Endothelial cell of umbilical vein (primary cell): ENCODE measurements at regions not wholly inside any gene's neighbourhood (a gene's known extent, or its start where the extent isn't known, plus 50 kb on each side); places are given as distances from the start of the nearest gene placed in this dataset.

Source experiments
- BruUV-seq: library from RNA; stranded (reverse); fragments of 400-500 nt; replicated peaks from 2 replicates; lab custom pipeline; 2021; lab: Mats Ljungman, UMichigan
- CTCF ChIA-PET: fragments of 300-600, 350-600 bp; sonication (Branson Sonifier 250); formaldehyde crosslinking; loops from one replicate; lab custom pipeline; 2021; ENCODE audit warnings: antibody characterized with exemption, inconsistent platforms; lab: Charles Lee
- POLR2A ChIA-PET: fragments of 300-600, 350-600 bp; sonication (Branson Sonifier 250); formaldehyde crosslinking; loops from one replicate; lab custom pipeline; 2021; ENCODE audit warnings: antibody characterized with exemption, inconsistent platforms; lab: Charles Lee
- DNase-seq: peaks from one replicate; pipeline ENCODE4 v3.0.0-alpha.2; 2011; ENCODE audit warnings: low read depth, low spot score
- FAIRE-seq: peaks from 2 replicates; lab custom pipeline; 2011; peaks lifted over from hg19 to GRCh38; lab: Jason Lieb, UNC
- H2AFZ ChIP-seq: 2 replicates; pipeline ENCODE4 v1.6.0; 2012; ENCODE audit warnings: low read depth, low read length, control low read depth, inconsistent platforms
- H3K27ac ChIP-seq: 2 replicates; pipeline ENCODE4 v1.5.1; 2011; ENCODE audit warnings: low read depth, mild to moderate bottlenecking, control low read depth, low read length, moderate library complexity; ENCODE audit not compliant: insufficient read depth
- H3K27me3 ChIP-seq, 2 experiments: 2 replicates each; pipeline versions ENCODE4 v1.6.0 to v1.6.1; 2011; ENCODE audit warnings: low read length in 2 of 2, mixed read lengths in 1 of 2; ENCODE audit not compliant: control insufficient read depth in 2 of 2, insufficient read depth in 2 of 2
- H3K36me3 ChIP-seq, 2 experiments: 2 replicates in 1 of 2; 3 replicates in 1 of 2; pipeline ENCODE4 v1.5.1; 2011; ENCODE audit warnings: low read length in 2 of 2, mild to moderate bottlenecking in 1 of 2, moderate library complexity in 1 of 2; ENCODE audit not compliant: control insufficient read depth in 2 of 2, insufficient read depth in 2 of 2; ENCODE audit errors: extremely low read depth in 1 of 2
- H3K4me1 ChIP-seq: 3 replicates; pipeline ENCODE4 v1.5.1; 2011; ENCODE audit warnings: mild to moderate bottlenecking, low read length; ENCODE audit not compliant: control insufficient read depth, insufficient read depth; ENCODE audit errors: extremely low read depth
- H3K4me2 ChIP-seq: 2 replicates; pipeline ENCODE4 v1.6.1; 2011; ENCODE audit warnings: low read length, control low read depth, mixed read lengths; ENCODE audit not compliant: insufficient read depth
- H3K4me3 ChIP-seq, 3 experiments: fragments of 200-600 bp in 1 of 3; sonication (generic), shearing (Covaris generic) in 1 of 3; replicated peaks in 1 of 3; 2 replicates each; pipeline ENCODE4 v1.5.1; 2011 to 2016; ENCODE audit warnings: control low read depth in 3 of 3, low read length in 3 of 3, mild to moderate bottlenecking in 2 of 3, inconsistent platforms in 1 of 3, low read depth in 1 of 3, moderate library complexity in 1 of 3; ENCODE audit not compliant: insufficient read depth in 1 of 3
- H3K79me2 ChIP-seq: 2 replicates; pipeline ENCODE4 v1.6.0; 2012; ENCODE audit warnings: low read length, inconsistent platforms; ENCODE audit not compliant: control insufficient read depth, insufficient read depth
- H3K9ac ChIP-seq: replicated peaks from 2 replicates; pipeline ENCODE3; 2011; ENCODE audit warnings: low read length, control low read depth; ENCODE audit not compliant: insufficient read depth; ENCODE audit errors: extremely low read depth
- H3K9me1 ChIP-seq: replicated peaks from 3 replicates; pipeline ENCODE4 v1.6.0; 2011; ENCODE audit warnings: mild to moderate bottlenecking, low read length; ENCODE audit not compliant: control insufficient read depth, insufficient read depth; ENCODE audit errors: extremely low read depth
- H3K9me3 ChIP-seq: replicated peaks from 2 replicates; pipeline ENCODE4 v1.5.1; 2012; ENCODE audit warnings: low read length, inconsistent platforms; ENCODE audit not compliant: control insufficient read depth, insufficient read depth
- H4K20me1 ChIP-seq: replicated peaks from 2 replicates; pipeline ENCODE3; 2011; ENCODE audit warnings: mild to moderate bottlenecking, low read length; ENCODE audit not compliant: control insufficient read depth, insufficient read depth; ENCODE audit errors: extremely low read depth
- EZH2 ChIP-seq: IDR thresholded peaks from 2 replicates; pipeline ENCODE4 v1.6.1; 2012; ENCODE audit warnings: borderline replicate concordance, low read depth, mild to moderate bottlenecking, moderate library complexity, low read length, inconsistent platforms; ENCODE audit not compliant: severe bottlenecking
- FOS ChIP-seq: IDR thresholded peaks from 2 replicates; pipeline ENCODE4 v1.6.1; 2011; ENCODE audit warnings: mild to moderate bottlenecking, low read length, moderate library complexity, borderline replicate concordance; ENCODE audit not compliant: insufficient read depth
- GATA2 ChIP-seq: IDR thresholded peaks from 2 replicates; pipeline ENCODE4 v1.7.0; 2011; ENCODE audit warnings: low read depth, mild to moderate bottlenecking, moderate library complexity, mixed read lengths, low read length; ENCODE audit not compliant: insufficient read length, insufficient read depth
- JUN ChIP-seq: IDR thresholded peaks from 2 replicates; pipeline ENCODE4 v1.6.1; 2011; ENCODE audit warnings: borderline replicate concordance, low read depth; ENCODE audit not compliant: insufficient read length, insufficient read depth
- MYC ChIP-seq: IDR thresholded peaks from one replicate; pipeline ENCODE4 v1.6.1; 2011; ENCODE audit warnings: mild to moderate bottlenecking, low read depth, low read length
- POLR2A ChIP-seq: IDR thresholded peaks from 2 replicates; pipeline ENCODE4 v1.6.1; 2012; ENCODE audit warnings: low read depth, mild to moderate bottlenecking, control low read depth, low read length
- POLR2AphosphoS5 ChIP-seq: IDR thresholded peaks from 2 replicates; pipeline ENCODE4 v1.6.1; 2012; ENCODE audit warnings: low read depth, mild to moderate bottlenecking, control low read depth, low read length, moderate library complexity; ENCODE audit not compliant: insufficient read depth
- dilution Hi-C: fragments of 300-500 bp; cut with MboI; formaldehyde crosslinking; loops from one replicate; pipeline ENCODE4 v1.15.0; 2019; ENCODE audit warnings: low sequenced_read_pairs; ENCODE audit not compliant: extremely low pct_ligation_motif_present
- intact Hi-C: fragments of 100-400 bp; cut with micrococcal nuclease; formaldehyde crosslinking; loops from one replicate; pipeline ENCODE4 v1.10.0; 2022
- TF ChIP-seq, protein P1 (sequence below): IDR thresholded peaks from 2 replicates; pipeline ENCODE4 v1.6.1; 2011; ENCODE audit not compliant: insufficient read depth, insufficient read length
- TF ChIP-seq, protein P2 (sequence below), 2 donors: IDR thresholded peaks; 1 replicate in 1 of 2; 2 replicates in 1 of 2; pipeline ENCODE4 v1.5.1; 2011; ENCODE audit warnings: low read length in 2 of 2, mild to moderate bottlenecking in 2 of 2, moderate library complexity in 2 of 2, control low read depth in 1 of 2, inconsistent platforms in 1 of 2, low read depth in 1 of 2; ENCODE audit not compliant: insufficient read depth in 1 of 2; ENCODE audit errors: extremely low read depth in 1 of 2

DNA sequence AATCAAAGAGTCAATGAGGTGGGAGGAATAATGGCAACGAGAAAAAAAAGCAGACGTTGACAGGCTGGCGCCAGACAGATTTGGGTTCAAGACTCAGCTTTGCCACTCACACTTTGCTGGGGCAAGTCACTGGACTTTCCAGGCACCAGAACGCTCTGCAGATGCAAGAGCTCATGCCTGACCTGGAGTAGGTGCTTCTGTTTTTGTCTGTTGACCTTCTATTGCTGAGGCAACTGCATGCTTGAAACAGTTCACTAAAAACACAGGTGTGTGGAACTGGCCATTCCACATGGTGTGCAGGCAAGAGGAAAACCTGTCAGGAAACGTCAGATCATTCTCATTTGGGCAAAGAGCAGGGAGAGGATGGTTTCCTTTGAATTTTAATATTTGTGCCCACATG lies 161.2 kb upstream of the SMIM23 start:
- Histone ChIP-seq H3K9ac (no peak overlapping the region), H3K4me3 (no peak overlapping the region), H3K27me3 (peaks cover 4 to 21% of the 10 kb centered on the region in 2 experiments), H4K20me1 (no peaks in the 10 kb centered on the region), H3K9me3 (no peaks in the 10 kb centered on the region), H2AFZ (no peak overlapping the region), H3K9me1 (no peaks in the 10 kb centered on the region), H3K27ac (no peak overlapping the region), H3K4me2 (no peak overlapping the region), H3K79me2 (no peaks in the 10 kb centered on the region), H3K36me3 (no peaks in the 10 kb centered on the region), H3K4me1 (peaks cover under 1% of the 10 kb centered on the region)
- DNase-seq (no peak), FAIRE-seq (no peak)
- BruUV-seq = no TSS peak
- POLR2A ChIA-PET = no interaction called here
- intact Hi-C loops = no loop called here
- CTCF ChIA-PET = interaction anchor here (0.5 kb wide), 1 partner anchor 12 kb away, joined by 4 read pairs; no protein-coding TSS in a partner anchor
- dilution Hi-C loops = no loop called here
- TF ChIP-seq JUN (no peak), GATA2 (no peak), FOS (no peak), POLR2A (no peak)
- TF ChIP-seq, protein P1, sequence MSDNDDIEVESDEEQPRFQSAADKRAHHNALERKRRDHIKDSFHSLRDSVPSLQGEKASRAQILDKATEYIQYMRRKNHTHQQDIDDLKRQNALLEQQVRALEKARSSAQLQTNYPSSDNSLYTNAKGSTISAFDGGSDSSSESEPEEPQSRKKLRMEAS = no peak

DNA sequence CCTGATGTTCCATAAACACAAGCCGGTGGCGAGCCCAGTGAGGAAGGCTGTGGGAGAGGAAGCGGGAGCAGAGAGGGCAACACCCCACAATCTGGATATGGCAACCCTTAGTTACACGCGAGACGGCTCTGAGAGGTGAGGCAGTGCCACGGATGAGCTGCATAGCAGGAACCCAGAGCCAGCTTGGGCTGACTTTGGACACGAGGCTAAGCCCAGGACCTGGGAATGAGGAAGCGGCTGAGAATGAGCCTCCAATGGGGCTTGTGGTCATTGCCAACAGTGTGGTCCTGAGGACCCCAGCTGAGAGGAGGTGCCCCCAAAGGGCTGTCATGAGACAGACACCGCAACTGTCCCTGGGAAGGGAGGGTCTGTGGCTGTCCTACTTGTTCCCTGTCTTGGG lies 160.0 kb upstream of the SMIM23 start:
- H3K27ac ChIP-seq = no peak overlapping the region
- H3K4me1 ChIP-seq = peaks cover 9% of the 10 kb centered on the region
- TF ChIP-seq FOS (no peak), MYC (no peak), EZH2 (no peak), POLR2A (no peak), JUN (no peak), GATA2 (no peak), POLR2AphosphoS5 (no peak)
- TF ChIP-seq, protein P2, sequence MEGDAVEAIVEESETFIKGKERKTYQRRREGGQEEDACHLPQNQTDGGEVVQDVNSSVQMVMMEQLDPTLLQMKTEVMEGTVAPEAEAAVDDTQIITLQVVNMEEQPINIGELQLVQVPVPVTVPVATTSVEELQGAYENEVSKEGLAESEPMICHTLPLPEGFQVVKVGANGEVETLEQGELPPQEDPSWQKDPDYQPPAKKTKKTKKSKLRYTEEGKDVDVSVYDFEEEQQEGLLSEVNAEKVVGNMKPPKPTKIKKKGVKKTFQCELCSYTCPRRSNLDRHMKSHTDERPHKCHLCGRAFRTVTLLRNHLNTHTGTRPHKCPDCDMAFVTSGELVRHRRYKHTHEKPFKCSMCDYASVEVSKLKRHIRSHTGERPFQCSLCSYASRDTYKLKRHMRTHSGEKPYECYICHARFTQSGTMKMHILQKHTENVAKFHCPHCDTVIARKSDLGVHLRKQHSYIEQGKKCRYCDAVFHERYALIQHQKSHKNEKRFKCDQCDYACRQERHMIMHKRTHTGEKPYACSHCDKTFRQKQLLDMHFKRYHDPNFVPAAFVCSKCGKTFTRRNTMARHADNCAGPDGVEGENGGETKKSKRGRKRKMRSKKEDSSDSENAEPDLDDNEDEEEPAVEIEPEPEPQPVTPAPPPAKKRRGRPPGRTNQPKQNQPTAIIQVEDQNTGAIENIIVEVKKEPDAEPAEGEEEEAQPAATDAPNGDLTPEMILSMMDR (IDR thresholded peaks at IDR 0.05; ENCODE audit: extremely low read depth in 1 of 2, insufficient read depth in 1 of 2, low read depth in 1 of 2, low read length in 2 of 2) = no peak
- TF ChIP-seq, protein P1 = no peak
- DNase-seq (no peak), FAIRE-seq (no peak)
- no peak overlapping the region for H3K4me2 ChIP-seq
- H3K79me2 ChIP-seq = no peaks in the 10 kb centered on the region
- no TSS peak for BruUV-seq
- intact Hi-C loops (no loop called here), dilution Hi-C loops (no loop called here)
- peaks cover 4 to 21% of the 10 kb centered on the region in 2 experiments for H3K27me3 ChIP-seq
- H3K36me3 ChIP-seq = no peaks in the 10 kb centered on the region
- ChIA-PET CTCF (interaction anchor here (0.6 to 1.5 kb wide), 4 partner anchors 16 to 434 kb away, joined by 3 to 7 read pairs (median 4); partner anchors contain the start of gene FGF18), POLR2A (no interaction called here)
- no peaks in the 10 kb centered on the region for H3K9me1 ChIP-seq
- H4K20me1 ChIP-seq = no peaks in the 10 kb centered on the region
- H3K9me3 ChIP-seq = no peaks in the 10 kb centered on the region
- no peak overlapping the region for H3K9ac ChIP-seq
- H2AFZ ChIP-seq = no peak overlapping the region
- no peak overlapping the region for H3K4me3 ChIP-seq
